HG02943 (cell line): ENCODE measurements at regions not wholly inside any gene's neighbourhood (a gene's known extent, or its start where the extent isn't known, plus 50 kb on each side); places are given as distances from the start of the nearest gene placed in this dataset.
"Not testable (repeated sequence)": the region's sequence is repeated elsewhere in the genome, so short reads cannot be mapped to it uniquely, and the experiment has no call there.

Source experiments
- ATAC-seq: cut with Tn5 transposase; IDR thresholded peaks from one replicate; pipeline ENCODE4 v1.9.1; 2021; ENCODE audit warnings: mild to moderate bottlenecking, low read depth, moderate library complexity; ENCODE audit not compliant: unreplicated experiment

DNA sequence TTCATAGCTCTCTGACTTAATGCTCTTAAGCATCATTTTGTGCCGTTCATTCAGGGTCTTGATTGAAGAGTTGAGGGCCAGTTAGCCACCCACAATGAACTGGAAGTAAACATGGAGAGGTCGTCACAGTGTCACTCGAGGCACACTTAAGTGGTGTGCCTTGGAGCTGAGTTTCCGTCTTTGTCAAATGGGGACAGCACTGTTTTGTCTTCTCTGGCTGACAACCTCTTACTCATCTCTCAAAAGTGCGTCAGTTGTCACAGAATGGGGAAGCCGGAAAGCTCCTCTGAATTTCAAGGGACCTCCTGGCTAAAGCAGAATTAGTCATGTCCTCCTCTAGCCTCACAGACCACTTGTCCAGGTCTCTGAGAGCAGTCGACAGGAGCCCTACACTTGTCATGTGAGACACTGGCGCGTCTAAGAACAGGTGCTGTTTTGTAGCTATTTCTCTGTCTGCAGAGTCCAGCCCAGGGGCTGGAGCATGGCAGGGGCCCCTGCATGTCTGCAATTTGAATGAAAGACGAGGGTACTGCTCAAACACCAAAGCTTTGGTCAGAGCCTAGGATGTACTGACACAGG lies 231.5 kb downstream of the NPIPA7 start:
- not testable (repeated sequence) for ATAC-seq

DNA sequence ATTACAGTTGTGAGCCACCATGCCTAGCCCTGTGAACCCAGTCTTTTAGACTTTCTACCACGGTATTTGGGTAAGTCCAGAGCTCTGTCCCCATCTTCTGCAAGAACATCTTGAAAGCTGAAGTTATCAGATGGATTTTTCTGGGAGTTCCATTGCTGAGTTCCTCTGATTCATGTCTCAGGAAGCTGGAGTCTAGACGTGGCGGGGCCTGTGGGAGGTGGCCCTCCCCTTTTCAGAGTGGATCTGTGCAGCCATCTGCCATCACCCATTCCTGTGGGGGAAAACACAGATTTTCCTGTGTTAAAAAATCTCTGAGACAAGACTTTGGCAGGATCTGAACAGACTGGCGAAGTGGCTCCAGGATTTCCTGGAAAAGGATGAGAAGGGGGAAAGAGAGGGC lies 234.3 kb downstream of the NPIPA7 start:
- ATAC-seq: not testable (repeated sequence)

DNA sequence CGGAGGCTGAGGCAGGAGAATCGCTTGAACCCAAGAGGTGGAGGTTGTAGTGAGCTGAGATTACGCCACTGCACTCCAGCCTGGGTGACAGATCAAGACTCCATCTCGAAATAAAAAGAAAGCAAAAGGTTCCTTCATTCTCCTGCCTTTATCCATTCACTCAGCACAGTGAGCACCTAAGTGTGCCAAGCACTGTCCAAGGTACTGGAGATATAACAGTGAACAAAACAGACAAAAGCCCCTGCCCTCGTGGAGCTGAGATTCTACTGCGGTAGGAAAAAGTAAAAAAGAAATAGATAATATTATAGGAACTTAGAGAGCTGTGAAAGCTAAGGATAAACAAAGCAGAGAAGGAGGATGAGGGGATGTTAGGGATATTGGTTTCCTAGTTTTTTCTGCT lies 235.5 kb downstream of the NPIPA7 start:
- not testable (repeated sequence) for ATAC-seq

DNA sequence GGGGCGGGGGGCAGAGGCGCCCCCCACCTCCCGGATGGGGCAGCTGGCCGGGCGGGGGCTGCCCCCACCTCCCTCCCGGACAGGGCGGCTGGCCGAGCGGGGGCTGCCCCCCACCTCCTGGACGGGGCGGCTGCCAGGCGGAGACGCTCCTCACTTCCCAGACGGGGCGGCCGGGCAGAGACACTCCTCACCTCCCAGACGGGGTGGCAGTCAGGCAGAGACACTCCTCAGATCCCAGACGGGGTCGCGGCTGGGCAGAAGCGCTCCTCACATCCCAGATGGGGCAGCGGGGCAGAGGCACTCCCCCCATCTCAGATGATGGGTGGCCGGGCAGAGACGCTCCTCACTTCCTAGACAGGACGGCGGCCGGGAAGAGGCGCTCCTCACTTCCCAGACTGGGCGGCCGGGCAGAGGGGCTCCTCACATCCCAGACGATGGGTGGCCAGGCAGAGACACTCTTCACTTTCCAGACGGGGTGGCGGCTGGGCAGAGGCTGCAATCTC lies 240.1 kb downstream of the NPIPA7 start:
- not testable (repeated sequence) for ATAC-seq

DNA sequence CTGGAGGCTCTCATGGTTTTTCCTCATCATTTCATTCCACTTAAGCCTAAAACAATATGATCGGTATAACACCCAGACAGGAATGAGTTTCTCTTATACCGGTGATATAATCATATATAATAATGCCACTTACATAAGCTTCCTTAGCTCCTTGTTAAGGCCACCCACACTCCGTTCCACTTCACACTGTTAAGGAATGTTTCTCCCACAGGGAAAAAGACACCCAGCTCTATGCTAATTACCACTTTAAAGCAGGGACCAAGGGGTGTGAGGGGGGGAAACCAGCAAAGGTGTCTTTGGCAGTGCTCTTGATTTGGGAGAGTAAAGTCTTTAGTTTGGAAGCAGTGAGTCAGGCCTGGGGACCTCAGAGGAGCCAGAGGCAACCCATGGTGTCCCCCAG lies 245.4 kb downstream of the NPIPA7 start:
- not testable (repeated sequence) for ATAC-seq

DNA sequence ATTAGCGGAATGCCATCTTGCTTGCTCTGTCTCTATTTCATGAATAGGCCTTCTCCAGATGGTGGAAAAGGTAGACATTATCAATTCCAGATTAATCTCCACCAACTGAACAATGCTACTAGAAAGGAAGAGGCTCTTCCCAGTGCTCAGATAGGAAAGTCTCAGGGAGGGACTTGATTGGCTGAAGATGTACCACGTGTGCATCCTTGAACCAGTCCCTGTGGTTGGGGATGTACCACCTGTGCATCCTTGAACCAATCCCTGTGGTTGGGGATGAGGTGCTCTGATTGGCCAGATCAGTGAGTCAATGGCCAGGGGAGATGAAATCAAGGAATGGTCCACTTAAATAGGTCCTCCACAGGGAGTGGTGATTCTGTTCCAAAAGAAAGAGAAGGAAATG lies 246.2 kb downstream of the NPIPA7 start:
- not testable (repeated sequence) for ATAC-seq

DNA sequence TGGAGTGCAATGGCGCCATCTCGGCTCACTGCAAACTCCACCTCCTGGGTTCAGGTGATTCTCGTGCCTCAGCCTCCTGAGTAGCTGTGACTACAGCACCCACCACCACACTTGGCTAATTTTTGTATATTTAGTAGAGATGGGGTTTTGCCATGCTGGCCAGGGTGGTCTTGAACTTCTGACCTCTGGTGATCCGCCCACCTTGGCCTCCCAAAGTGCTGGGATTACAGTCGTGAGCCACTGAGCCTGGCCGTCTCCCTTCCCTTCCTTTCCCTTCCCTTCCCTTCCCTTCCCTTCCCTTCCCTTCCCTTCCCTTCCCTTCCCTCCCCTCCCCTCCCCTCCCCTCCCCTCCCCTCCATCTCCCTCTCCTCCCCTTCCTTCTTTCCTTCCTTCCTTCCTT lies 248.9 kb downstream of the NPIPA7 start:
- not testable (repeated sequence) for ATAC-seq

DNA sequence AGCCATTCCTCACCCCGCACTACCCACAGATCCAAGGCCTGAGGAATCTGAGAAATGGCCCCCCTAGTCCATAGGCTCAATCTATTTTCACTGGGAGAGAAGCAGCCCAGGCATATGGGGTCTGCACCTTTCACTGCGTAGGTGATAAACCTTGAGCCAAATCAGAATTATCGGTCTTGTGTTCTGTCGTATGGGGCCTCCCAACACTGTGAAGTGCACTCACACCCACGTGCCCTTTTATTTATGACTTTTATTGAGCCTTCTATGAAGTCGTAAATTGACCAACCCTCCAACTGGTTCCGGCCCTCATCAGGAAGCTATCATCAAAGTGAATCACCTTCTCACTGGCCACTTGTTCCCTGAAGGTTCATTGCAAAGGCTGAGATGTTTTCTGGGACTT lies 259.3 kb downstream of the NPIPA7 start:
- ATAC-seq: not testable (repeated sequence)

DNA sequence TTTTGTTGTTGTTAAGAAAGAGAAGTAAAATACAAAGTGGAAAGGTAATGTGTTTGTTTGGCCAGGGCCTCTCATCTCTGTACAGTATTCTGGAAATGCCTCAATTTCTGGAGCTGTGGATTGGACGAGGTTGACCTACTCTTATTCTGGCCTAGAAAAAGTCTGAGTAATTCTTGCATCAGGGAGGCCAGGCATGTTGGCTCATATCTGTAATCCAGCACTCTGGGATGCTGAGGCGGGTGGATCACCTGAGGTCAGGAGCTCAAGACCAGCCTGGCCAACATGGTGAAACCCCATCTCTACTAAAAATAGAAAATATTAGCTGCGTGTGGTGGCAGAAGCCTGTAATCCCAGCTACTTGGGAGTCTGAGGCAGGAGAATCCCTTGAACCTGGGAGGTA lies 259.8 kb downstream of the NPIPA7 start:
- ATAC-seq: not testable (repeated sequence)

DNA sequence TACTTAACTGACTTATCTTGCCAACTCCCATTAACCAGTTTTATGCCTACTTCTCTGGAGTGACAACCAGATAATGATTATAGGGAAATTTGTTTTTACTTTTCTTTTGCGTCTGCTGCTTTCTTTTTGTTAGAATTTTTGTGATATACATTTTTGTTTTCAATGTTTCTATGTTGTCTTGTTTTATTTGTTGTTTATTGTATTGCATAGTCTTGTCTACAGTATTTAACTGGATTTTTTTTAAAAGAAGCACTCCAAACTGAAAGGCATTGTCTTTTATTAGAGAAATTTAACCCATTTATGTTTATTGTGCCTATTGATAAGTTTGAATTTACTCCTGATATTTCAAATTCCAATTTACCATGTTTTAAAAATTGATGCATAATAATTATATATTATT lies 264.9 kb downstream of the NPIPA7 start:
- ATAC-seq: not testable (repeated sequence)

DNA sequence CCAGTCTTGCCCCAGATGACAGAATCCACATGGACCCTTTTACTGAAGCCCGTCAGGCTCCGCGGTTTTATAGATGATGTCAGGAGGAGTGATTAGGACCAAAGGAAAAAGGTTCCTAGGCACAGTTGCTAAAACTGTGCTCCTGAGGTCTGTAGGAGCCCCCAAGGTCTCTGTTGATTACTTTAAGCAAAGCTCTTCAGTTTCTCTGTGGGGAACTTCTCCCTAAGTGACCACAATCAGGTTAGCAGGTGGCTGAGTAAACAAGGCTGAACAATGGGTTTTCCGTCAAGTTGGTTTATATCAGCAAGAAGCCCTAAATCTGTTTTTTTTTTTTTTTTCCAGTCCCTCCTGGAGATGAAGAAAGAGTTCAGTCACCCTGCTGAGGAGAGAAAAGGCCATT lies 269.1 kb downstream of the NPIPA7 start:
- not testable (repeated sequence) for ATAC-seq

DNA sequence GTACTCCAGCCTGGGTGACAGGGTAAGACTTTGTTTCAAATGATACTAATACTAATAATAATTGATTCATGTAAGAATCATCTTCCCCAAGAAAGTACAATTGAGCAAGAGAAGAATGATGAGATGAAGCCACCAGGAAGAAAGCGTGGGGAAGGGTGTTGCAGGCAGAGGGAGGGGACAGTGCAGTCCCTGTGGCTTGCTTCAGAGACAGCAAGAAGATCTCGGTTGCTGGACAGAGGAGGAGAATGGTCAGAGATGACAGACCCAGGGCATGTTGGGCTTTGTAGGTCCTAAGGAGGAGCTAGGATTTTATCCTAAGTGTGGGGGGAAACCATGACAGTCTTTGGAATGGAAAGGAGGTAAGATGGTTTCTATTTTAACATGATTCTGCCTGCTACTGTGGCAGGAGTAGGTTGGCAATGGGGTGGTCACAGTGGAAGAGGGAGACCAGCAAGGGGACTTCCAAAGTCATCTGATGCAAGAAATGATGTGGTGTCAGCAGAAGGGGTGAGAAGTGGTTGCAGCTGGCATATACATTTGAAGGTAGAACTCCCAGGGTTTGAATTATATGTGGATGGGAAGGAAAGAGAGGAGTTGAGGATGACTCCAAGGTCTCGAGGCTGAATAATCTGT lies 293.4 kb downstream of the NPIPA7 start:
- not testable (repeated sequence) for ATAC-seq

DNA sequence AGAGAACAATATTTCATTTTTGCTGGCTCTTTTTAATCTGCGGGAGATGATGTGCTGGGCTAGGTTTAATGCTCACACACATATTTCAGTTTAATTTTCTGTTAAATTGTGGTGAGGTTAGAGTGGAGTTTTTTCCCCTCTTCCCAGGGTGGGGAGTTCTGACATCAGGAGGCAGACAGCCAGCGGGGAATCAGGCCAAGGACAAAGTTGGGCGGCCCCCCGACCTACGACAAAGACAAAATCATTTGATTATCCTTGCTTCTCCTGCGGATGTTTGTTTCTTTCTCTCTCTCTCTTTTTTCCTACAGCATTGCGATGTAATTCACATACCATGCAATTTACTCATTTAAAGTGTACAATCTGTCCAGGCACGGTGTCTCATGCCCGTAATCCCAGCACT lies 295.9 kb downstream of the NPIPA7 start:
- not testable (repeated sequence) for ATAC-seq

DNA sequence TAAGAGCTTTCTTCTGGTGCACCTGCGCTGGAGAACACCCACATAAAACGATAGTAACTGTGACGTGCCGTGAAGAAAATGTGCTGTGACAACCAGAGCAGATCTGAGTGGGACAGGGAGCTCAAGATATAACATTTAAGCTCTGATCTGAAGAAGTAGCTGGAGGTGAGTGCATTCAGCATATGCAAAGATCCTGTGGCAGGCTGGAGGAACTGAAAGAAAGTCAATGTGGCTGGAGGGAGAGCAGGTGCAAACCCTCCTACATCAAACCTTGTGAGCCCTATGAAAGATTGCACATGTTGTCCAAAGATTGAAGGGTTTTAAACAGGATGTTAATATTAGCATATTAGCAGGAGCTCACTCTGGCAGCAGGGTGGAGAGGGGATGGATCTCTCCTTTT lies 342.9 kb downstream of the NPIPA7 start:
- not testable (repeated sequence) for ATAC-seq

DNA sequence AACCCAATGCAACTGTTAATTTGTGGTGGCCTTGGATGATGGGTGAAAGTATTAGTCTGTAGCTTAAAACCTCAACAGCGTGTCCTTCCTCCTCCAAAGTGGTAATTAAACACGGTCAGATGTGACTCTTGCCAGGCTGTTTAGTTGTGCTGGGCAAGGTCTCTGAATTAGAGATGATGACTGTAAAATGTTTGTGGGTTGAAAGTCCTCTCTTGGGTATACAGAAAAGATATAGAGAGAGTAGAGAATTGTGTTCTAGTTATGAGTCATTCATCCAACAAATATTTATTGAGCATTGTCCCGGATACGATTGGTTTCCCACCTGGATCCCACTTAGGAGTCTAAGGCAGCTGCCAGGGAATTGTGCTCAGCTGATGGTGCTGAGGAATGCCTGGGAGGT lies 343.7 kb downstream of the NPIPA7 start:
- ATAC-seq: not testable (repeated sequence)

DNA sequence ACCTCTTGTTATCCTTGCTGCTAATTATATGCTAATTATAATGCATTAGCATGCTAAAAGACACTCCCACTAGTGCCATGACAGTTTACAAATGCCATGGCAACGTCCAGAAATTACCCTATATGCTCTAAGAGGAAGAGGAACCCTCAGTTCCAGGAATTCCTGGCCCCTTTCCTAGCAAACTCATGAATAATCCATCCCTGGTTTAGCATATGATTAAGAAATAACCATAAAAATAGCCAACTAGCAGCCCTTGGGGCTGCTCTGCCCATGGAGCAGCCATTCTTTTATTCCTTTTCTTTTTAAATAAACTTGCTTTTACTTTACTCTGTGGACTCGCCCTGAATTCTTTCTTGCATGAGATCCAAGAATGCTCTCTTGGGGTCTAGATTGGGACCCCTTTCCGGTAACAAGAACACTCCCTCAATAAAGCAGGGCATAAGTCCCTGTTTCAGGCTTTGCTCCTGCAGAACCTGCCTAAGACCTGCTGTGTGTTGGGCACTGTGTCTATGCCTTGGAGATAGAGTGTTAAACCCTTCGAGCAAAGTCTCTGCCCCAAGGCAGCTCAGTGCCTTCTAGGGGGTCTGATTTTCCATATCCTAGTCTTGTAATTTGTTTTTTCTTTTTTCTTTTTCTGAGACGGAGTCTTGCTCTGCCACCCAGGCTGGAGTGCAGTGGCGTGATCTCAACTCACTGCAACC lies 345.0 kb downstream of the NPIPA7 start:
- not testable (repeated sequence) for ATAC-seq

DNA sequence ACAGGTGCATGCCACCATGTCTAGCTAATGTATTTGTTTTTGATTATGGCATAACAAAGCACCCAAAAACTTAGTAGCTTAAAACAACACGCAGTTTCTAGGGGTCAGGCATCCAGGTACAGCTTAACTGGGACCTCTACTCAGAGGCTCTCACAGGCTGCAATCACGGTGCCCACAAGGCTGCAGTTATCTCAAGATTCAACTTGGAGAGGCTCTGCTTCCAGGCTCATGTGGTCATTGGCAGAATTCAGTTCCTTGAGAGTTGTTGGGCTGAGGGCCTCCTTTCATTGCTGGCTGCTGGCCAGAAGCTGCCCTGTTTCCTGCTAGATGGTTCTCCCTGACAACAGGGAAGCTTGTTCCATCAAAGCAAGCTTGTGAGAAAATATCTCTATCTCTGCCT lies 348.1 kb downstream of the NPIPA7 start:
- not testable (repeated sequence) for ATAC-seq

DNA sequence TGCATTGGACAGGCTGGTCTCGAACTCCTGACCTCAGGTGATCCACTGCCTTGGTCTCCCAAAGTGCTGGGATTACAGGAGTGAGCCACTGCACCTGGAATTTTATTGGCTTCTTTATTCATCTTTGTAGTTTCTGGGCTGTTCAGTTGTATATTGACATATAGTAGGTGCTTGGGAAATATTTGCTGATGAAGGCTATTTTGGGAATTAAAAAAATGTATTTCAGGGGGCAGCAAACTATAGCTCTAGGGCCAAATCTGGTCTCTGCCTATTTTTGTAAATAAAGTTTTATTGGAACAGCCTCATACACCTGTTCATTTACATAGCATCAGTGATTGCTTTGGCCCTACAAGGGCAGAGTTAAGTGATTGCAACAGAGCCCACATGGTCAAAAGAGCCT lies 363.6 kb downstream of the NPIPA7 start:
- not testable (repeated sequence) for ATAC-seq

DNA sequence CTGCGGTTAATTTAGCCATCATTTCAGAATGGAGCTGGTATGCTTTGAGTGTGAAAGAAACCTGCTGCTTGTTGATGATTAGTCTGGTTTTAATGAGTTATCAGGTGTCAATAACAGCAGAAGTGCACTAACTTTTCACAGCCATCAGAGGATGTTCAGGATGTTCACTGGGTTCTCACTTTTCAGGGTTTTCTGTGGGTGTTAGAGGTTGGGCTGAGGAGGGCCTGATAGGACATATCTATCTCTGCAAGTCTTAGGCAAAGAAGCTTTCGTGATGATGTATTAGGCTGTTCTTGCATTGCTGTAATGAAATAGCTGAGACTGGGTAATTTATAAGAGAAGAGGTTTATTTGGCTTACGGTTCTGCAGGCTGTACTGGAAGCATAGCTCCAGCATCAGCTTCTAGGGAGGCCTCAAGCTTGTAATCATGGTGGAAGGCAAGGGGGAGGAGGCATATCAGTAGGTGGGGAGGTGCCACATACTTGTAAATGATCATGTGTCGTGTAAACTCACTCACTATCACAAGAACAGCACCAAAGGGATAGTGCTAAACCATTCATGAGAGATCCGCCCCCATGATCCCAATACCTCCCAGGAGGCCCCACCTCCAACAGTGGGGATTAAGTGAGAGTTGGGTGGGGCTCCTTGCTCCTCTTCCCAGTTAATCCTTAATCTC lies 376.2 kb downstream of the NPIPA7 start:
- ATAC-seq: not testable (repeated sequence)

DNA sequence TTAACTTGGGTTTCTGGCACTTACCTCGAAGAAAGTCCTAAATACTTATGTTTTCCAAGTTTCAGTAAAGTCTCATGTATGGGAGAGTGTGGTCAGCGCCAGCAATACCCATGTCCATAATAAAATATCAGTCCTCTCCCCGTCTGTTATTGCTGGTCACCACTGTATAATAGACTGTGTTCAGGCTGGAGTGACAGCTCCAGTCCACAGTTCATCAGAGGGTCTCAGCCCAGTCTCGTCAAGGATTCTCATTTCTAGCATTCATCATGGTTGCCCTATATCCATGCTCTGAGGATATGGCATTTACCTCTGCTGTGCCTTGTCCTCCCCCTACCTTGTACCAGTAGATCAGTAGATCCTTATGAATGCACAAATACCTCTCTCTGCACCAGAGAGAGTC lies 384.5 kb downstream of the NPIPA7 start:
- ATAC-seq: no peak

DNA sequence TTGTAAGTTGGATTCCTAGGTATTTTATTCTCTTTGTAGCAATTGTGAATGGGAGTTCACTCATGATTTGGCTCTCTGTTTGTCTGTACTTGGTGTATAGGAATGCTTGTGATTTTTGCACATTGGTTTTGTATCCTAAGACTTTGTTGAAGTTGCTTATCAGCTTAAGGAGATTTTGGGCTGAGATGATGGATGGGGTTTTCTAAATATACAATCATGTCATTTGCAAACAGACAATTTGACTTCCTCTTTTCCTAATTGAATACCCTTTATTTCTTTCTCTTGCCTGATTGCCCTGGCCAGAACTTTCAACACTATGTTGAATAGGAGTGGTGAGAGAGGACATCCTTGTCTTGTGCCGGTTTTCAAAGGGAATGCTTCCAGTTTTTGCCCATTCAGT lies 391.8 kb downstream of the NPIPA7 start:
- ATAC-seq: not testable (repeated sequence)
